Endodermal cell (in vitro differentiated cells): ENCODE measurements at regions not wholly inside any gene's neighbourhood (a gene's known extent, or its start where the extent isn't known, plus 50 kb on each side); places are given as distances from the start of the nearest gene placed in this dataset.

Experiments used
- DNase-seq: peaks from one replicate; pipeline ENCODE4 v3.0.0-alpha.2; 2017
- H3K27ac ChIP-seq: 2 replicates; pipeline ENCODE4 v1.5.1; 2013; ENCODE audit warnings: mild to moderate bottlenecking, low read depth, low read length, moderate library complexity
- H3K27me3 ChIP-seq: 2 replicates; pipeline ENCODE4 v1.6.1; 2013; ENCODE audit warnings: mild to moderate bottlenecking, low read length, moderate library complexity; ENCODE audit not compliant: insufficient read depth, control insufficient read depth, poor library complexity, severe bottlenecking
- H3K36me3 ChIP-seq: 2 replicates; pipeline ENCODE4 v1.7.0; 2013; ENCODE audit warnings: mild to moderate bottlenecking, low read length, moderate library complexity; ENCODE audit not compliant: control insufficient read depth, insufficient read depth
- H3K4me1 ChIP-seq: one replicate; pipeline ENCODE4 v1.7.0; 2013; ENCODE audit warnings: low read length; ENCODE audit not compliant: control insufficient read depth, insufficient read depth
- H3K4me3 ChIP-seq: 2 replicates; pipeline ENCODE4 v1.5.1; 2013; ENCODE audit warnings: mild to moderate bottlenecking, low read length, moderate library complexity
- H3K9ac ChIP-seq: 2 replicates; pipeline ENCODE4 v1.6.1; 2013; ENCODE audit warnings: mild to moderate bottlenecking, low read length, moderate library complexity; ENCODE audit not compliant: poor library complexity, severe bottlenecking; ENCODE audit errors: extremely low read depth
- H3K9me3 ChIP-seq: 2 replicates; pipeline ENCODE4 v1.6.1; 2013; ENCODE audit warnings: mild to moderate bottlenecking, low read length, moderate library complexity; ENCODE audit not compliant: control insufficient read depth
- H3K27ac Mint-ChIP-seq: 2 replicates; pipeline ENCODE4 v1.8.0; 2020; ENCODE audit warnings: mixed read lengths
- H3K27me3 Mint-ChIP-seq: 2 replicates; pipeline ENCODE4 v1.8.0; 2021; ENCODE audit warnings: mild to moderate bottlenecking, mixed read lengths; ENCODE audit not compliant: insufficient read depth
- H3K36me3 Mint-ChIP-seq: 2 replicates; pipeline ENCODE4 v1.8.0; 2020; ENCODE audit warnings: low read depth, mixed read lengths
- H3K4me1 Mint-ChIP-seq: 2 replicates; pipeline ENCODE4 v1.8.0; 2020; ENCODE audit warnings: mixed read lengths
- H3K4me3 Mint-ChIP-seq: 2 replicates; pipeline ENCODE4 v1.8.0; 2020; ENCODE audit warnings: mild to moderate bottlenecking, moderate library complexity, mixed read lengths
- H3K9me3 Mint-ChIP-seq: 2 replicates; pipeline ENCODE4 v1.8.0; 2020; ENCODE audit warnings: mild to moderate bottlenecking, mixed read lengths
- WGBS, 2 experiments: methylation state at CpG; one replicate each; pipeline versions ENCODE4 v1.1.5 to v1.1.7; 2013; ENCODE audit warnings: missing lambda C conversion rate in 2 of 2, mixed read lengths in 1 of 2; ENCODE audit not compliant: insufficient coverage in 1 of 2, insufficient read length in 1 of 2; 5-methylcytosine and 5-hydroxymethylcytosine counted together
- TF ChIP-seq, protein P1 (sequence below): fragments of 200-600 bp; sonication (generic); conservative IDR thresholded peaks from 2 replicates; pipeline ENCODE4 v1.5.0; 2021; ENCODE audit warnings: antibody characterized with exemption, mild to moderate bottlenecking

DNA sequence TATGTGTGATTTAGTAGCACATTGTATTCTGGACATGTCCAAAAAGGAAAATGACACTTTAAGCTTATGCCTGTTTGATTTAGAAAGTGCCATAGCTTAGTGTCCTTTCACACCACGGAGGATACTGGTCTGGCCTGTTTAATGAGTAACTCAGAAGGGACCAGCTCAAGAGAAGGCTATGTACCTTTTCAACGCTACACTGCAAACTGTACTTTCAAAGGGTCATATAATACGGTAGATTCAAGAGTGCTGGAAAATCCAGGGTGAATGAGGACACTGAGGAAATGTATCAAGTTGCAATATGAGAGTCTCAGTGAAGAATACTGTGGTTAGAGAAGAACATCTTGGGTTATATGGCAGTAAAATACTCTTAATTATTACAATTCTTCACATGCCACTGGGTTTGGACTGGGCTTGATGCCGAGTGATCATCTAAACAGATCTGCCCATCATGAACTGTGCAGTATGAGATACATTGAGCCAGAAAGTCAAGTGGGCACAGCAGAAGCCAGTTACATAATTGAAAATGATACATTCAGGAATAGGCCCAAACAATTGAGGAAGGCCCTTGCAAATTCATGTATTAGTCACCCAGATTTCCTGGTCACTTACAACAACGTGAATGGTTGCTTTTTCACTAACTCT is 1211.5 kb upstream of the CDH9 start:
- H3K9ac ChIP-seq, result no peak overlapping the region
- H3K9me3 ChIP-seq, result no peaks in the 10 kb centered on the region
- H3K4me1 ChIP-seq, result no peaks in the 10 kb centered on the region
- no peaks in the 10 kb centered on the region for H3K36me3 ChIP-seq
- peaks cover 2% of the 10 kb centered on the region for H3K36me3 Mint-ChIP-seq
- no peak for DNase-seq
- H3K4me1 Mint-ChIP-seq, result peaks cover 4% of the 10 kb centered on the region
- no peaks in the 10 kb centered on the region for H3K9me3 Mint-ChIP-seq
- H3K27ac ChIP-seq, result no peak overlapping the region
- no peak overlapping the region for H3K27ac Mint-ChIP-seq
- TF ChIP-seq, protein P1, sequence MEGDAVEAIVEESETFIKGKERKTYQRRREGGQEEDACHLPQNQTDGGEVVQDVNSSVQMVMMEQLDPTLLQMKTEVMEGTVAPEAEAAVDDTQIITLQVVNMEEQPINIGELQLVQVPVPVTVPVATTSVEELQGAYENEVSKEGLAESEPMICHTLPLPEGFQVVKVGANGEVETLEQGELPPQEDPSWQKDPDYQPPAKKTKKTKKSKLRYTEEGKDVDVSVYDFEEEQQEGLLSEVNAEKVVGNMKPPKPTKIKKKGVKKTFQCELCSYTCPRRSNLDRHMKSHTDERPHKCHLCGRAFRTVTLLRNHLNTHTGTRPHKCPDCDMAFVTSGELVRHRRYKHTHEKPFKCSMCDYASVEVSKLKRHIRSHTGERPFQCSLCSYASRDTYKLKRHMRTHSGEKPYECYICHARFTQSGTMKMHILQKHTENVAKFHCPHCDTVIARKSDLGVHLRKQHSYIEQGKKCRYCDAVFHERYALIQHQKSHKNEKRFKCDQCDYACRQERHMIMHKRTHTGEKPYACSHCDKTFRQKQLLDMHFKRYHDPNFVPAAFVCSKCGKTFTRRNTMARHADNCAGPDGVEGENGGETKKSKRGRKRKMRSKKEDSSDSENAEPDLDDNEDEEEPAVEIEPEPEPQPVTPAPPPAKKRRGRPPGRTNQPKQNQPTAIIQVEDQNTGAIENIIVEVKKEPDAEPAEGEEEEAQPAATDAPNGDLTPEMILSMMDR, result no peak
- H3K27me3 ChIP-seq, result no peaks in the 10 kb centered on the region
- H3K4me3 ChIP-seq, result no peak overlapping the region
- WGBS, 2 experiments, result 90 to 92% methylated on average over 3 to 5 of the region's 5 CpGs
- H3K4me3 Mint-ChIP-seq, result no peak overlapping the region
- no peaks in the 10 kb centered on the region for H3K27me3 Mint-ChIP-seq

DNA sequence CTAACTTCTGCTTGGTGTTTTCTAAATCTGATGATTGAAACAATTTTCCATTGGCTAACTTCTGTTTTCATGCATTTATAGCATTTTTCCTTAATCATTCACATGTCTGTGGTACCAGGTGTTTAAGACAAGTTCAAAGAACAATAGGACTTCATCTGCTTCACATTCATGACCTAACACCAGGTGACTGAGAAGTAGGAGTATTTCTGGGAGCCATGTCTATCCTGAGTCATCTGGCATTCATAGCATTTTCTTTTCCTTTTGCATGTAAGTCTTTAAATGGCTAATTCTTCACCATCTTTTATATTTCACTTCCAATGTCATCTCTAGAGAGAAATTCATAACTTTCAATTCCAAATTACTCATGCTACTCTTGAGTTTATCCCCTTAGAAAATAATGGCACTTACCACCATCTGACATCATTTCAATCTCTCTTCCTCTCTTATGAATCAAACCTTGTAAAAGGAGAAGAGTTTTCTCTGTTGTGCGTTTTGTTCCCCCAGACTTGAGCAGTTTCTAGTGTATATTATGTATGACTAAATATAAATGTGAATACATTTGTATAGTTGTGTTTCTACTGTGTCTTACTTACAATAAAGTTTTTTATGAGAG is 1196.1 kb upstream of the CDH9 start:
- TF ChIP-seq, protein P1, result no peak

DNA sequence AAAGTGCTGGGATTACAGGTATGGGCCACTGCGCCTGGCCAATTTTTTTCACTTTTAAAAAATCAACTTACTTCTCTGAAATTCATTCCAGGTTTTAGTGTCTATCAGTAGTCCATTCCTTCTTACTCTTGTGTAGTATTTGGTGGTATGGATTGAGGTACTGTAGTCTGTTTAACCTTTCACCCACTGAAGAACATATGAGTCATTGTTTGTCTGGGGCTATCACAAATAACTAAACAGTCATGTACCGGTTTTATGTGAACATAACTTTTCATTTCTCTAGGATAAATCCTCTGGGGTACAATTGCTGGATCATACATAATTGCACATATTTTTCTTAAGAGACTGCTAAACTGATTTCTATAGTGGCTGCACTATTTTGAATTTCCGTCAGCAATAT is 1188.0 kb upstream of the CDH9 start:
- no peaks in the 10 kb centered on the region for H3K9me3 ChIP-seq
- 71 to 88% methylated on average over 1 to 3 of the region's 3 CpGs for WGBS, 2 experiments
- H3K4me3 Mint-ChIP-seq, result no peak overlapping the region
- H3K27me3 Mint-ChIP-seq, result no peaks in the 10 kb centered on the region
- no peak overlapping the region for H3K27ac Mint-ChIP-seq
- no peaks in the 10 kb centered on the region for H3K27me3 ChIP-seq
- H3K9me3 Mint-ChIP-seq, result no peaks in the 10 kb centered on the region
- H3K27ac ChIP-seq, result no peak overlapping the region
- no peak overlapping the region for H3K9ac ChIP-seq
- H3K36me3 Mint-ChIP-seq, result no peaks in the 10 kb centered on the region
- H3K4me3 ChIP-seq, result no peak overlapping the region
- no peaks in the 10 kb centered on the region for H3K4me1 Mint-ChIP-seq
- DNase-seq, result no peak
- no peaks in the 10 kb centered on the region for H3K36me3 ChIP-seq
- TF ChIP-seq, protein P1, result no peak
- H3K4me1 ChIP-seq, result no peaks in the 10 kb centered on the region

More for the DNA sequence above, 1196.1 kb upstream of the CDH9 start:
- no peak overlapping the region for H3K27ac ChIP-seq
- DNase-seq, result no peak
- H3K4me3 Mint-ChIP-seq, result no peak overlapping the region
- H3K4me1 Mint-ChIP-seq, result no peaks in the 10 kb centered on the region
- no peaks in the 10 kb centered on the region for H3K27me3 Mint-ChIP-seq
- H3K27me3 ChIP-seq, result no peaks in the 10 kb centered on the region
- H3K4me1 ChIP-seq, result no peaks in the 10 kb centered on the region
- 100% methylated on average over 1 of the region's 1 CpG; no CpG with 5 or more reads in 1 of the 2 experiments for WGBS, 2 experiments
- H3K27ac Mint-ChIP-seq, result no peak overlapping the region
- no peak overlapping the region for H3K4me3 ChIP-seq
- no peaks in the 10 kb centered on the region for H3K36me3 ChIP-seq
- H3K9ac ChIP-seq, result no peak overlapping the region
- no peaks in the 10 kb centered on the region for H3K9me3 ChIP-seq
- no peaks in the 10 kb centered on the region for H3K36me3 Mint-ChIP-seq
- H3K9me3 Mint-ChIP-seq, result no peaks in the 10 kb centered on the region
